Fibroblast of the aortic adventitia (primary cell): ENCODE measurements at regions not wholly inside any gene's neighbourhood (a gene's known extent, or its start where the extent isn't known, plus 50 kb on each side); places are given as distances from the start of the nearest gene placed in this dataset.

ENCODE experiments used
- DNase-seq: peaks from one replicate; pipeline ENCODE4 v3.0.0-alpha.2; 2010; ENCODE audit warnings: low read depth
- H3K4me3 ChIP-seq: 2 replicates; pipeline ENCODE4 v1.5.1; 2011; ENCODE audit warnings: low read depth, mild to moderate bottlenecking, control low read depth, low read length, moderate library complexity
- TF ChIP-seq, protein P1 (sequence below): IDR thresholded peaks from 2 replicates; pipeline ENCODE4 v1.5.1; 2011; ENCODE audit warnings: mild to moderate bottlenecking, low read length, control low read depth, inconsistent platforms; ENCODE audit not compliant: insufficient read depth

GRCh38 chr3:18917923-18918322 is 230.4 kb upstream of the KCNH8 start:
- TF ChIP-seq, protein P1, sequence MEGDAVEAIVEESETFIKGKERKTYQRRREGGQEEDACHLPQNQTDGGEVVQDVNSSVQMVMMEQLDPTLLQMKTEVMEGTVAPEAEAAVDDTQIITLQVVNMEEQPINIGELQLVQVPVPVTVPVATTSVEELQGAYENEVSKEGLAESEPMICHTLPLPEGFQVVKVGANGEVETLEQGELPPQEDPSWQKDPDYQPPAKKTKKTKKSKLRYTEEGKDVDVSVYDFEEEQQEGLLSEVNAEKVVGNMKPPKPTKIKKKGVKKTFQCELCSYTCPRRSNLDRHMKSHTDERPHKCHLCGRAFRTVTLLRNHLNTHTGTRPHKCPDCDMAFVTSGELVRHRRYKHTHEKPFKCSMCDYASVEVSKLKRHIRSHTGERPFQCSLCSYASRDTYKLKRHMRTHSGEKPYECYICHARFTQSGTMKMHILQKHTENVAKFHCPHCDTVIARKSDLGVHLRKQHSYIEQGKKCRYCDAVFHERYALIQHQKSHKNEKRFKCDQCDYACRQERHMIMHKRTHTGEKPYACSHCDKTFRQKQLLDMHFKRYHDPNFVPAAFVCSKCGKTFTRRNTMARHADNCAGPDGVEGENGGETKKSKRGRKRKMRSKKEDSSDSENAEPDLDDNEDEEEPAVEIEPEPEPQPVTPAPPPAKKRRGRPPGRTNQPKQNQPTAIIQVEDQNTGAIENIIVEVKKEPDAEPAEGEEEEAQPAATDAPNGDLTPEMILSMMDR = no peak
- H3K4me3 ChIP-seq = no peak overlapping the region
- DNase-seq = no peak

- TF ChIP-seq, protein P1 = no peak
- H3K4me3 ChIP-seq = no peak overlapping the region
- DNase-seq = no peak
These were observed 246.1 kb upstream of the KCNH8 start for GRCh38 chr3:18902081-18902793.

GRCh38 chr3:18901571-18901970 is 246.7 kb upstream of the KCNH8 start:
- no peak for DNase-seq
- no peak overlapping the region for H3K4me3 ChIP-seq
- TF ChIP-seq, protein P1 = no peak

DNA sequence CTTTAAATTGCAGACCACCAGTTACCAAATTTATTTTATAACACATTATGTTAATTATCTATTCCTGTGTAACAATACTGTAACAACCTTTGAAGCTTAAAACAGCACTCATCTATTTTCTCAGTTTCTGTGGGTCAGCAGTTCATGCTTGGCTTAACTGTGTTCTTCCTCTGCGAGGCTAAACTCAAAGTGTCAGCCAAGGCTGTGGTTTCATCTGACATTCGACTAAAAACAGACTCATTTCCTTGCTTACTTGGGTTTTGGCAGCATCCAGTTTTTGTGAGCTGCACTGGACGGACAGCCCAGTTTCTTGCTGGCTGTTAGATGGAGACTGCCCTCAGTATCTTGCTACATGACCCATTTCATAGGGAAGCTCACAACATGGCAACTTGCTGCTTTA is 247.3 kb upstream of the KCNH8 start:
- no peak overlapping the region for H3K4me3 ChIP-seq
- DNase-seq = no peak
- TF ChIP-seq, protein P1 = no peak

DNA sequence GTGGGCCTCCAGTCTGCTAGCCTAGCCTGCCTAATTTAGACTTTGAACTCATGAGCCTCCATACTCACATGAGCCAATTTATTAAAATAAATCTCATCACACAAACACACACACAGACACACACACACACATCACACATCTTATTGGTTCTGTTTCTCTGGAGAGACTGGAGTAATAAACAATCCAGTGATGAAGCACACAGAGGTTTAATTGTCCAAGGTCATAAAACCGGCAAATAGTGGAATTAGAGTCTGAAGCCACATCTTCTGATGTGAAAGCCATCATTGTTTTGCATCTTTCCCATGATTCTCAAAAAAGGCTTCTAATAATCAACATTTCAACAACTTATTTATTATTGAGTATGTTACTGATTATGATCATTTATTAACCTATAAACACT is 249.4 kb upstream of the KCNH8 start:
- TF ChIP-seq, protein P1 = no peak
- H3K4me3 ChIP-seq = no peak overlapping the region
- DNase-seq = no peak

GRCh38 chr3:18892756-18893155 is 255.6 kb upstream of the KCNH8 start:
- H3K4me3 ChIP-seq = no peak overlapping the region
- TF ChIP-seq, protein P1 = no peak
- no peak for DNase-seq

GRCh38 chr3:18892047-18892446 is 256.3 kb upstream of the KCNH8 start:
- DNase-seq = no peak
- no peak overlapping the region for H3K4me3 ChIP-seq
- TF ChIP-seq, protein P1 = no peak
